GM23338 (cell line): ENCODE measurements at regions not wholly inside any gene's neighbourhood (a gene's known extent, or its start where the extent isn't known, plus 50 kb on each side); places are given as distances from the start of the nearest gene placed in this dataset.

Experiments used
- ATAC-seq: fragments of 200-7000 bp; cut with Tn5 transposase; 3 replicates; pipeline ENCODE4 v1.9.1; 2020
- DNase-seq: peaks from one replicate; pipeline ENCODE4 v3.0.0-alpha.2; 2015; ENCODE audit warnings: low spot score
- H2AFZ ChIP-seq: fragments of 200-600 bp; sonication (generic); 2 replicates; pipeline ENCODE4 v1.8.0; 2016; ENCODE audit warnings: antibody characterized with exemption, mild to moderate bottlenecking, moderate library complexity
- H3F3A ChIP-seq: fragments of 200-600 bp; sonication (generic); replicated peaks from 2 replicates; pipeline ENCODE4 v1.8.0; 2017; ENCODE audit warnings: antibody characterized with exemption, mixed run types, low read depth
- H3K27ac ChIP-seq: fragments of 200-600 bp; sonication (generic); 2 replicates; pipeline ENCODE4 v1.6.1; 2016; ENCODE audit warnings: low read depth
- H3K27me3 ChIP-seq: fragments of 200-600 bp; sonication (generic); 2 replicates; pipeline ENCODE4 v1.8.0; 2016; ENCODE audit warnings: mild to moderate bottlenecking, mixed run types, moderate library complexity; ENCODE audit not compliant: insufficient read depth
- H3K36me3 ChIP-seq: fragments of 200-600 bp; sonication (generic); 2 replicates; pipeline ENCODE4 v1.8.0; 2016; ENCODE audit warnings: mild to moderate bottlenecking; ENCODE audit not compliant: insufficient read depth
- H3K4me1 ChIP-seq: fragments of 200-600 bp; sonication (generic); 2 replicates; pipeline ENCODE4 v1.8.0; 2016; ENCODE audit warnings: mild to moderate bottlenecking, moderate library complexity; ENCODE audit not compliant: insufficient read depth
- H3K4me2 ChIP-seq: fragments of 200-600 bp; sonication (generic); 2 replicates; pipeline ENCODE4 v1.7.1; 2017; ENCODE audit warnings: mixed run types
- H3K4me3 ChIP-seq: fragments of 200-600 bp; sonication (generic); 2 replicates; pipeline ENCODE4 v1.6.1; 2016; ENCODE audit warnings: mixed run types
- H3K79me2 ChIP-seq: fragments of 200-600 bp; sonication (generic); replicated peaks from 2 replicates; pipeline ENCODE4 v1.8.0; 2017; ENCODE audit warnings: mild to moderate bottlenecking; ENCODE audit not compliant: insufficient read depth
- H3K9me2 ChIP-seq: fragments of 200-600 bp; sonication (generic); 2 replicates; pipeline ENCODE4 v1.8.0; 2017; ENCODE audit not compliant: insufficient read depth
- H4K20me1 ChIP-seq: fragments of 200-600 bp; sonication (generic); replicated peaks from 2 replicates; pipeline ENCODE4 v1.8.0; 2017; ENCODE audit warnings: mild to moderate bottlenecking; ENCODE audit not compliant: insufficient read depth
- H3K27ac Mint-ChIP-seq: 2 replicates; pipeline ENCODE4 v1.8.0; 2020; ENCODE audit warnings: inconsistent platforms, mild to moderate bottlenecking, moderate library complexity, mixed read lengths
- H3K27me3 Mint-ChIP-seq: 3 replicates; pipeline ENCODE4 v1.8.0; 2022; ENCODE audit warnings: low read depth, mild to moderate bottlenecking, moderate library complexity, mixed read lengths, inconsistent platforms; ENCODE audit not compliant: insufficient read depth, poor library complexity
- H3K36me3 Mint-ChIP-seq: 3 replicates; pipeline ENCODE4 v1.8.0; 2021; ENCODE audit warnings: low read depth, mild to moderate bottlenecking, inconsistent platforms, moderate library complexity, mixed read lengths
- H3K4me1 Mint-ChIP-seq: 3 replicates; pipeline ENCODE4 v1.8.0; 2020; ENCODE audit warnings: mild to moderate bottlenecking, inconsistent platforms, mixed read lengths
- H3K4me3 Mint-ChIP-seq: 3 replicates; pipeline ENCODE4 v1.8.0; 2021; ENCODE audit warnings: moderate library complexity, mild to moderate bottlenecking, inconsistent platforms, mixed read lengths
- H3K9me3 Mint-ChIP-seq: 3 replicates; pipeline ENCODE4 v1.8.0; 2020; ENCODE audit warnings: moderate library complexity, mild to moderate bottlenecking, inconsistent platforms, mixed read lengths
- CREB1 ChIP-seq: fragments of 250-450 bp; sonication (Bioruptor Pico); IDR thresholded peaks from 2 replicates; pipeline ENCODE4 v1.5.0; 2020; ENCODE audit warnings: low read depth, mild to moderate bottlenecking, moderate library complexity
- EZH2 ChIP-seq: fragments of 200-600 bp; sonication (generic); IDR thresholded peaks from one replicate; pipeline ENCODE4 v1.8.0; 2017; ENCODE audit warnings: antibody characterized with exemption, mild to moderate bottlenecking, low read depth; ENCODE audit not compliant: unreplicated experiment
- JUNB ChIP-seq: IDR thresholded peaks from one replicate; pipeline ENCODE4 v1.6.1; 2016; ENCODE audit warnings: antibody characterized with exemption; ENCODE audit not compliant: unreplicated experiment
- REST ChIP-seq: IDR thresholded peaks from one replicate; pipeline ENCODE4 v1.6.1; 2018; ENCODE audit warnings: antibody characterized with exemption; ENCODE audit not compliant: unreplicated experiment
- TF ChIP-seq, protein P1 (sequence below), 2 experiments: fragments of 200-600 bp in 1 of 2; sonication (generic) in 1 of 2; conservative IDR thresholded peaks; 2 replicates each; pipeline versions ENCODE4 v1.5.1 to v1.6.1; 2016 to 2017; ENCODE audit warnings: antibody characterized with exemption in 2 of 2, low read depth in 2 of 2, mild to moderate bottlenecking in 2 of 2, moderate library complexity in 1 of 2
- TF ChIP-seq, protein P2 (sequence below): IDR thresholded peaks from 2 replicates; pipeline ENCODE4 v1.6.1; 2016; ENCODE audit warnings: antibody characterized with exemption

DNA sequence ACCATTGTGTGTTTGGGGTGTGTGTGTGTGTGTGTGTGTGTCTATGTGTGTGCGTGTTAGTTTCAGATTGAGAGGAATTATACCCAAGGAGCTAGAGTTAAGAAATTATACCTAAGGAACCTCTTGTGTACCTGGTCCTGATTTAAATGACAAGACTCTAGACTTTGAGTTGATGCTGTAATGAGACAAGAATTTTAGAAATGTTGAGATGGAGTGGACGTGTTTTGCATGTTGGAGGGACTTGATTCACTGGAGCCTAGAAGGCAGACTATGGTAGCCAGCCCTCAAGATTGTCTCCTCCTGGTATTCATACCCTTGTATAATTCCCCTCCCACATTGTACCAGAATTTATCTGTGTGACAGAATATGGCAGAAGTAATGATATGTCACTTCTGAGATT, 52.4 kb upstream of the HSPB3 start:
- Mint-ChIP-seq H3K27ac (no peak overlapping the region), H3K36me3 (no peaks in the 10 kb centered on the region), H3K27me3 (peaks cover 2% of the 10 kb centered on the region), H3K4me3 (no peak overlapping the region), H3K4me1 (peaks cover 15% of the 10 kb centered on the region; the same call in 2 of the 3 replicates), H3K9me3 (no peaks in the 10 kb centered on the region)
- no peaks in the 10 kb centered on the region for H3K36me3 ChIP-seq
- H3K79me2 ChIP-seq: no peaks in the 10 kb centered on the region
- peaks cover 6% of the 10 kb centered on the region; the same call in 1 of the 2 replicates for H3K9me2 ChIP-seq
- TF ChIP-seq JUNB (no peak), CREB1 (no peak), EZH2 (no peak), REST (no peak)
- TF ChIP-seq, protein P1, sequence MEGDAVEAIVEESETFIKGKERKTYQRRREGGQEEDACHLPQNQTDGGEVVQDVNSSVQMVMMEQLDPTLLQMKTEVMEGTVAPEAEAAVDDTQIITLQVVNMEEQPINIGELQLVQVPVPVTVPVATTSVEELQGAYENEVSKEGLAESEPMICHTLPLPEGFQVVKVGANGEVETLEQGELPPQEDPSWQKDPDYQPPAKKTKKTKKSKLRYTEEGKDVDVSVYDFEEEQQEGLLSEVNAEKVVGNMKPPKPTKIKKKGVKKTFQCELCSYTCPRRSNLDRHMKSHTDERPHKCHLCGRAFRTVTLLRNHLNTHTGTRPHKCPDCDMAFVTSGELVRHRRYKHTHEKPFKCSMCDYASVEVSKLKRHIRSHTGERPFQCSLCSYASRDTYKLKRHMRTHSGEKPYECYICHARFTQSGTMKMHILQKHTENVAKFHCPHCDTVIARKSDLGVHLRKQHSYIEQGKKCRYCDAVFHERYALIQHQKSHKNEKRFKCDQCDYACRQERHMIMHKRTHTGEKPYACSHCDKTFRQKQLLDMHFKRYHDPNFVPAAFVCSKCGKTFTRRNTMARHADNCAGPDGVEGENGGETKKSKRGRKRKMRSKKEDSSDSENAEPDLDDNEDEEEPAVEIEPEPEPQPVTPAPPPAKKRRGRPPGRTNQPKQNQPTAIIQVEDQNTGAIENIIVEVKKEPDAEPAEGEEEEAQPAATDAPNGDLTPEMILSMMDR (conservative IDR thresholded peaks at IDR 0.05; ENCODE audit: low read depth in 2 of 2): no peak
- TF ChIP-seq, protein P2, sequence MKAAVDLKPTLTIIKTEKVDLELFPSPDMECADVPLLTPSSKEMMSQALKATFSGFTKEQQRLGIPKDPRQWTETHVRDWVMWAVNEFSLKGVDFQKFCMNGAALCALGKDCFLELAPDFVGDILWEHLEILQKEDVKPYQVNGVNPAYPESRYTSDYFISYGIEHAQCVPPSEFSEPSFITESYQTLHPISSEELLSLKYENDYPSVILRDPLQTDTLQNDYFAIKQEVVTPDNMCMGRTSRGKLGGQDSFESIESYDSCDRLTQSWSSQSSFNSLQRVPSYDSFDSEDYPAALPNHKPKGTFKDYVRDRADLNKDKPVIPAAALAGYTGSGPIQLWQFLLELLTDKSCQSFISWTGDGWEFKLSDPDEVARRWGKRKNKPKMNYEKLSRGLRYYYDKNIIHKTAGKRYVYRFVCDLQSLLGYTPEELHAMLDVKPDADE: no peak
- H3K27me3 ChIP-seq: no peaks in the 10 kb centered on the region
- H3K4me2 ChIP-seq: no peak overlapping the region
- H4K20me1 ChIP-seq: no peaks in the 10 kb centered on the region
- no peak overlapping the region for H3K27ac ChIP-seq
- peaks cover 7% of the 10 kb centered on the region for H3K4me1 ChIP-seq
- H3F3A ChIP-seq: no peaks in the 10 kb centered on the region
- H2AFZ ChIP-seq: no peak overlapping the region
- H3K4me3 ChIP-seq: no peak overlapping the region
- no peak for ATAC-seq
- DNase-seq: no peak

DNA sequence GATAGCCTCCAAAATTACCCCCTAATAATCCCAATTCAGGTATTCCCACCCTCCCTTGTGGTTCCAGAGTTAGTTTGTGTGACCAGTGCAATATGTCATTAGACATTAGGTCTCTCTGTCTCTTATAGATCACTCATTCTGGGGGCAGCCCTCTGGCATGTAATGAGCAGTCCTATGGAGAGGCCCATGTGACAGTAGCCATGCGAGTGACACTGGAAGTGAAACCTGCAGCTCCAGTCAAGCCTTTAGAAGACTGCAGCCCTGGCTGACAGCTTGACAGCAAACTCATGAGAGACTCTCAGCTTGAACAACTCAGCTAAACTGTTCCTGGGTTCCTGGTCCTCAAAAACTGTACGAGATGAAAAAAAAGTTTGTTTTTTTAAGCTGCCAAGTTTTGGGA, 54.0 kb upstream of the HSPB3 start:
- DNase-seq (no peak), ATAC-seq (no peak)
- Histone ChIP-seq H3K4me2 (no peak overlapping the region), H3K27ac (no peak overlapping the region), H3F3A (no peaks in the 10 kb centered on the region), H3K27me3 (no peaks in the 10 kb centered on the region), H4K20me1 (no peaks in the 10 kb centered on the region), H2AFZ (no peak overlapping the region), H3K4me1 (peaks cover 7% of the 10 kb centered on the region), H3K9me2 (peaks cover 6% of the 10 kb centered on the region; the same call in 1 of the 2 replicates), H3K4me3 (no peak overlapping the region), H3K36me3 (no peaks in the 10 kb centered on the region), H3K79me2 (no peaks in the 10 kb centered on the region)
- TF ChIP-seq JUNB: no peak
- TF ChIP-seq EZH2: no peak
- no peak for TF ChIP-seq REST
- no peak overlapping the region for H3K4me3 Mint-ChIP-seq
- H3K4me1 Mint-ChIP-seq: peaks cover 15% of the 10 kb centered on the region; the same call in 2 of the 3 replicates
- H3K27ac Mint-ChIP-seq: no peak overlapping the region
- peaks cover 2% of the 10 kb centered on the region for H3K27me3 Mint-ChIP-seq
- H3K36me3 Mint-ChIP-seq: no peaks in the 10 kb centered on the region
- no peaks in the 10 kb centered on the region for H3K9me3 Mint-ChIP-seq
